Motor neuron (in vitro differentiated cells): ENCODE measurements at regions not wholly inside any gene's neighbourhood (a gene's known extent, or its start where the extent isn't known, plus 50 kb on each side); places are given as distances from the start of the nearest gene placed in this dataset.

Experiments used
- ATAC-seq, 8 experiments: fragments of 200-7000 bp; cut with Tn5 transposase; replicated peaks in 6 of 8; 2 replicates each; pipeline ENCODE4 v1.8.0; 2021; ENCODE audit warnings: mild to moderate bottlenecking in 8 of 8, moderate library complexity in 8 of 8
- H3K27ac ChIP-seq, 2 donors: fragments of 250-450 bp; sonication (Bioruptor Pico); 2 replicates each; pipeline ENCODE4 v1.9.0; 2021; ENCODE audit warnings: antibody characterized with exemption in 2 of 2, mild to moderate bottlenecking in 2 of 2, moderate library complexity in 1 of 2
- H3K4me1 ChIP-seq, 2 donors: fragments of 250-450 bp; sonication (Bioruptor Pico); replicated peaks in 1 of 2; 2 replicates each; pipeline ENCODE4 v1.6.1; 2021; ENCODE audit warnings: antibody characterized with exemption in 2 of 2, mild to moderate bottlenecking in 2 of 2, moderate library complexity in 1 of 2
- H3K4me3 ChIP-seq, 5 donors: fragments of 250-450 bp; sonication (Bioruptor Pico); 2 replicates each; pipeline ENCODE4 v1.9.0; 2021; ENCODE audit warnings: antibody characterized with exemption in 5 of 5, mild to moderate bottlenecking in 5 of 5, moderate library complexity in 4 of 5
- WGBS, 10 experiments: fragments of 450-650 bp; shearing (Covaris generic); methylation state at CpG; one replicate each; pipeline ENCODE4 v1.0.0; 2022; 5-methylcytosine and 5-hydroxymethylcytosine counted together
- in situ Hi-C, 9 experiments: fragments of 400-800 bp; cut with MboI; loops; one replicate each; pipeline ENCODE4 v1.15.0; 2021; ENCODE audit warnings: low sequenced_read_pairs in 9 of 9, low pct_unique_long_range_greater_than_20kb in 2 of 9; ENCODE audit not compliant: unreplicated experiment in 9 of 9

GRCh38 chr4:58119298-58119697 lies 1009.1 kb upstream of the IGFBP7 start:
- no peak overlapping the region for H3K4me3 ChIP-seq
- peaks cover 13 to 25% of the 10 kb centered on the region in 2 donors for H3K4me1 ChIP-seq
- in situ Hi-C loops, result no loop called here
- H3K27ac ChIP-seq, result no peak overlapping the region
- 0 to 80% (median 35%) methylated on average over 1 to 3 of the region's 3 CpGs; no CpG with 5 or more reads in 2 of the 10 experiments for WGBS, 10 experiments
- peak in 5 of 8 experiments; percentile 93 to 96 (median 93) for ATAC-seq

- peak in 5 of 8 experiments; percentile 31 to 88 (median 62) for ATAC-seq
- Histone ChIP-seq H3K4me1 (peaks cover 10 to 18% of the 10 kb centered on the region in 2 donors), H3K4me3 (no peak overlapping the region), H3K27ac (no peak overlapping the region)
- in situ Hi-C loops, result no loop called here
- 0 to 77% (median 58%) methylated on average over 1 to 2 of the region's 2 CpGs; no CpG with 5 or more reads in 4 of the 10 experiments for WGBS, 10 experiments
Observed at GRCh38 chr4:58113126-58113525, 1002.9 kb upstream of the IGFBP7 start.

- H3K27ac ChIP-seq, result no peak overlapping the region
- no peak overlapping the region for H3K4me3 ChIP-seq
- no peak for ATAC-seq
- H3K4me1 ChIP-seq, result peaks cover 10 to 18% of the 10 kb centered on the region in 2 donors
- 0 to 100% (median 86%) methylated on average over 1 to 2 of the region's 2 CpGs; no CpG with 5 or more reads in 1 of the 10 experiments for WGBS, 10 experiments
- in situ Hi-C loops, result no loop called here
Observed at GRCh38 chr4:58111818-58112217, 1001.6 kb upstream of the IGFBP7 start.

- no peak overlapping the region for H3K4me3 ChIP-seq
- in situ Hi-C loops, result no loop called here
- no peak for ATAC-seq
- 60 to 87% (median 84%) methylated on average over 2 to 4 of the region's 4 CpGs; no CpG with 5 or more reads in 6 of the 10 experiments for WGBS, 10 experiments
- peaks cover 0 to 6% of the 10 kb centered on the region in 2 donors for H3K4me1 ChIP-seq
- no peak overlapping the region for H3K27ac ChIP-seq
Observed at GRCh38 chr4:58093352-58093751, 983.2 kb upstream of the IGFBP7 start.

GRCh38 chr4:58090539-58090938 lies 980.4 kb upstream of the IGFBP7 start:
- no peak overlapping the region for H3K27ac ChIP-seq
- H3K4me3 ChIP-seq, result no peak overlapping the region
- H3K4me1 ChIP-seq, result peaks cover 0 to 6% of the 10 kb centered on the region in 2 donors
- ATAC-seq, result no peak
- in situ Hi-C loops, result no loop called here

GRCh38 chr4:58081356-58081755 lies 971.2 kb upstream of the IGFBP7 start:
- ATAC-seq, result no peak
- no peaks in the 10 kb centered on the region for H3K4me1 ChIP-seq
- no peak overlapping the region for H3K27ac ChIP-seq
- in situ Hi-C loops, result no loop called here
- H3K4me3 ChIP-seq, result no peak overlapping the region

- Histone ChIP-seq H3K4me3 (no peak overlapping the region), H3K27ac (no peak overlapping the region), H3K4me1 (no peaks in the 10 kb centered on the region)
- in situ Hi-C loops, result no loop called here
- peak in 1 of 8 experiments; percentile 4 for ATAC-seq
Observed at GRCh38 chr4:58075724-58076123, 965.5 kb upstream of the IGFBP7 start.

GRCh38 chr4:58074382-58074781 lies 964.2 kb upstream of the IGFBP7 start:
- H3K4me3 ChIP-seq, result no peak overlapping the region
- in situ Hi-C loops, result no loop called here
- no peak overlapping the region for H3K27ac ChIP-seq
- H3K4me1 ChIP-seq, result no peaks in the 10 kb centered on the region
- 11 to 100% (median 88%) methylated on average over 1 of the region's 1 CpG; no CpG with 5 or more reads in 1 of the 10 experiments for WGBS, 10 experiments
- ATAC-seq, result no peak

GRCh38 chr4:58070726-58071125 lies 960.5 kb upstream of the IGFBP7 start:
- Histone ChIP-seq H3K27ac (no peak overlapping the region), H3K4me1 (no peaks in the 10 kb centered on the region), H3K4me3 (no peak overlapping the region)
- in situ Hi-C loops, result no loop called here
- ATAC-seq, result no peak

GRCh38 chr4:58064653-58065052 lies 954.5 kb upstream of the IGFBP7 start:
- WGBS, 10 experiments, result 0 to 100% (median 87%) methylated on average over 1 to 3 of the region's 3 CpGs
- no peak for ATAC-seq
- in situ Hi-C loops, result no loop called here
- H3K27ac ChIP-seq, result no peak overlapping the region
- H3K4me1 ChIP-seq, result peaks cover 7 to 10% of the 10 kb centered on the region in 2 donors
- H3K4me3 ChIP-seq, result no peak overlapping the region

- in situ Hi-C loops, result no loop called here
- Histone ChIP-seq H3K27ac (no peak overlapping the region), H3K4me3 (no peak overlapping the region), H3K4me1 (peaks cover 7 to 10% of the 10 kb centered on the region in 2 donors)
- ATAC-seq, result peak in 4 of 8 experiments; percentile 17 to 90 (median 53)
- 14 to 86% (median 50%) methylated on average over 1 to 6 of the region's 6 CpGs for WGBS, 10 experiments
Observed at GRCh38 chr4:58063404-58064160, 953.4 kb upstream of the IGFBP7 start.

- no peak overlapping the region for H3K27ac ChIP-seq
- peaks cover 7 to 10% of the 10 kb centered on the region in 2 donors for H3K4me1 ChIP-seq
- in situ Hi-C loops, result no loop called here
- ATAC-seq, result peak in 1 of 8 experiments; percentile 29
- no peak overlapping the region for H3K4me3 ChIP-seq
Observed at GRCh38 chr4:58061967-58062366, 951.8 kb upstream of the IGFBP7 start.

- no peak for ATAC-seq
- Histone ChIP-seq H3K4me1 (no peaks in the 10 kb centered on the region), H3K27ac (no peak overlapping the region), H3K4me3 (no peak overlapping the region)
- 0 to 100% (median 85%) methylated on average over 1 to 4 of the region's 4 CpGs; no CpG with 5 or more reads in 1 of the 10 experiments for WGBS, 10 experiments
- in situ Hi-C loops, result no loop called here
Observed at GRCh38 chr4:58050439-58050838, 940.3 kb upstream of the IGFBP7 start.

GRCh38 chr4:58048491-58048890 lies 938.3 kb upstream of the IGFBP7 start:
- Histone ChIP-seq H3K4me1 (no peaks in the 10 kb centered on the region), H3K4me3 (no peak overlapping the region), H3K27ac (no peak overlapping the region)
- 0 to 92% (median 58%) methylated on average over 1 to 2 of the region's 2 CpGs for WGBS, 10 experiments
- in situ Hi-C loops, result no loop called here
- no peak for ATAC-seq
